GM23248 (cell line): ENCODE measurements at regions not wholly inside any gene's neighbourhood (a gene's known extent, or its start where the extent isn't known, plus 50 kb on each side); places are given as distances from the start of the nearest gene placed in this dataset.
A peak's percentile ranks its signal among the peaks of the same experiment; 100 is the strongest.

Source experiments
- DNase-seq: peaks from one replicate; pipeline ENCODE4 v3.0.0-alpha.2; 2015
- H2AFZ ChIP-seq: fragments of 200-600 bp; sonication (generic); 2 replicates; pipeline ENCODE4 v1.6.1; 2016; ENCODE audit warnings: antibody characterized with exemption
- H3F3A ChIP-seq: fragments of 200-600 bp; sonication (generic); 2 replicates; pipeline ENCODE4 v1.6.1; 2016; ENCODE audit warnings: mild to moderate bottlenecking, antibody characterized with exemption, mixed run types; ENCODE audit not compliant: insufficient read depth
- H3K27ac ChIP-seq: fragments of 200-600 bp; sonication (generic); 2 replicates; pipeline ENCODE4 v1.5.1; 2016; ENCODE audit warnings: mild to moderate bottlenecking
- H3K27me3 ChIP-seq: fragments of 200-600 bp; sonication (generic); replicated peaks from 2 replicates; pipeline ENCODE4 v1.6.1; 2016; ENCODE audit warnings: mild to moderate bottlenecking; ENCODE audit not compliant: insufficient read depth
- H3K36me3 ChIP-seq: fragments of 200-600 bp; sonication (generic); 2 replicates; pipeline ENCODE4 v1.6.1; 2016; ENCODE audit warnings: low read depth, mild to moderate bottlenecking
- H3K4me1 ChIP-seq: fragments of 200-600 bp; sonication (generic); 2 replicates; pipeline ENCODE4 v1.6.1; 2016; ENCODE audit warnings: mild to moderate bottlenecking; ENCODE audit not compliant: insufficient read depth
- H3K4me2 ChIP-seq: fragments of 200-600 bp; sonication (generic); one replicate; pipeline ENCODE4 v1.6.1; 2016; ENCODE audit warnings: mild to moderate bottlenecking; ENCODE audit not compliant: unreplicated experiment
- H3K4me3 ChIP-seq: fragments of 200-600 bp; sonication (generic); 2 replicates; pipeline ENCODE4 v1.5.1; 2016; ENCODE audit warnings: mild to moderate bottlenecking
- H3K79me2 ChIP-seq: fragments of 200-600 bp; sonication (generic); 2 replicates; pipeline ENCODE4 v1.6.1; 2016; ENCODE audit warnings: mild to moderate bottlenecking; ENCODE audit not compliant: insufficient read depth
- H3K9ac ChIP-seq: fragments of 200-600 bp; sonication (generic); 2 replicates; pipeline ENCODE4 v1.6.1; 2016; ENCODE audit warnings: mild to moderate bottlenecking
- H3K9me2 ChIP-seq: fragments of 200-600 bp; sonication (generic); 2 replicates; pipeline ENCODE4 v1.6.1; 2016; ENCODE audit warnings: mixed run types, mild to moderate bottlenecking, moderate library complexity; ENCODE audit not compliant: insufficient read depth
- H3K9me3 ChIP-seq: fragments of 200-600 bp; sonication (generic); one replicate; pipeline ENCODE4 v1.6.1; 2017; ENCODE audit warnings: low read depth
- H4K20me1 ChIP-seq: fragments of 200-600 bp; sonication (generic); 2 replicates; pipeline ENCODE4 v1.6.0; 2016; ENCODE audit not compliant: insufficient read depth
- EZH2 ChIP-seq: fragments of 200-600 bp; sonication (generic); IDR thresholded peaks from 2 replicates; pipeline ENCODE4 v1.6.1; 2018; ENCODE audit warnings: antibody characterized with exemption, mild to moderate bottlenecking; ENCODE audit not compliant: insufficient read depth, poor library complexity, severe bottlenecking
- EZH2phosphoT487 ChIP-seq: fragments of 200-600 bp; sonication (generic); IDR thresholded peaks from 2 replicates; pipeline ENCODE4 v1.6.1; 2018; ENCODE audit warnings: antibody characterized with exemption, moderate library complexity, mild to moderate bottlenecking, low read depth; ENCODE audit not compliant: insufficient read depth
- WGBS, 2 experiments: methylation state at CpG; one replicate each; pipeline ENCODE4 v1.1.6; 2015 to 2017; ENCODE audit warnings: low lambda C conversion rate in 2 of 2, low coverage in 1 of 2; ENCODE audit errors: missing lambda C conversion rate in 2 of 2; 5-methylcytosine and 5-hydroxymethylcytosine counted together
- in situ Hi-C: fragments of 300-500 bp; cut with MboI; formaldehyde crosslinking; loops from 2 replicates; pipeline ENCODE4 v1.15.0; 2020

DNA sequence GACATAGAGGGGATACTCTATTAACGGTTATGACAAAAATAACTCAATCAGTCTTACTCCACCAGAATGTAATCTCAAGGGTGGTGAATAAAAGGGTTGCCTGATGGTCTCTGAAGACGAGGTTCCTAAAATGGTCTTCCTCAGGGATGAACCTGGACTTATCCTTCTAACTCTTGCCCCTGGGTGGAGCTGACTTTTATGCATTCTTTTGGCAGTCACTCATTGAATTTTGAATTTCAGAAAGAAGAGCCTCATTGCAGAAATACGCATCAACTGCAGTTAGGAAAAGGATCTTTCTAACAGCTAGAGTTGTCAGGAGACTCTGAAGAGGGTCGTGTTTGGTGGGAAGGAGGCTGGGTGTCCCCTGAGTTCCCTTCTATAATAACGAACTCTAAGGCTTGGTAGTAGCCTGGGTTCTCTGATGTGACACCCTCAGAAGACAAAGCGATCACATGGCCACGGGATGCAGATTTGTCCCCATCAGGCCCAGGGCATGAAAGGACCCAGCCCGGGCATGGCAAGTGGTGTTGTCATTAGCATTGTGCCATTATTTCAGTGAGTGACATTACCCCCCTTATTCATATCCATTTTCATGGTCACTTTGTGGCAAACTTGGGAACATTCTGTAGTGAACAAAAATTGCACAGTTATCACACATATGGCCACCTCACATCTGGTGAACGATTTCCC is 58.6 kb upstream of the JCAD start:
- Histone ChIP-seq H3K4me2 (no peak overlapping the region), H3K9me2 (no peaks in the 10 kb centered on the region), H3F3A (no peaks in the 10 kb centered on the region), H3K4me3 (no peak overlapping the region), H3K9me3 (no peaks in the 10 kb centered on the region), H3K27me3 (peaks cover 9% of the 10 kb centered on the region; the same call in 1 of the 2 replicates), H4K20me1 (no peaks in the 10 kb centered on the region), H2AFZ (no peak overlapping the region), H3K4me1 (peaks cover 10% of the 10 kb centered on the region), H3K79me2 (no peaks in the 10 kb centered on the region), H3K9ac (no peak overlapping the region), H3K27ac (no peak overlapping the region), H3K36me3 (no peaks in the 10 kb centered on the region)
- in situ Hi-C loops = no loop called here
- DNase-seq = no peak
- 80 to 81% methylated on average over 9 of the region's 9 CpGs for WGBS, 2 experiments
- TF ChIP-seq EZH2 = no peak
- TF ChIP-seq EZH2phosphoT487 = no peak

GRCh38 chr10:30116041-30116491 is 56.7 kb upstream of the JCAD start:
- 38 to 39% methylated on average over 7 of the region's 7 CpGs for WGBS, 2 experiments
- Histone ChIP-seq H3K79me2 (no peaks in the 10 kb centered on the region), H3K4me2 (no peak overlapping the region), H3K4me3 (no peak overlapping the region), H3K4me1 (peaks cover 19% of the 10 kb centered on the region), H3K9me2 (no peaks in the 10 kb centered on the region), H3F3A (peaks cover 7% of the 10 kb centered on the region), H3K36me3 (no peaks in the 10 kb centered on the region), H3K27me3 (peaks cover 9% of the 10 kb centered on the region; the same call in 1 of the 2 replicates), H3K9me3 (no peaks in the 10 kb centered on the region), H3K27ac (no peak overlapping the region), H4K20me1 (no peaks in the 10 kb centered on the region), H2AFZ (peak overlapping the region; percentile 50; the same call in 1 of the 2 replicates), H3K9ac (no peak overlapping the region)
- in situ Hi-C loops = no loop called here
- DNase-seq = no peak
- TF ChIP-seq EZH2 (no peak), EZH2phosphoT487 (no peak)

GRCh38 chr10:30115626-30115940 is 56.2 kb upstream of the JCAD start:
- 0 out of 2 replicates have a peak overlapping the region, but pooled peaks have one; percentile 6 for H3K4me3 ChIP-seq
- in situ Hi-C loops = no loop called here
- no peak for DNase-seq
- no peak overlapping the region for H3K9ac ChIP-seq
- no peaks in the 10 kb centered on the region for H3K36me3 ChIP-seq
- no peaks in the 10 kb centered on the region for H4K20me1 ChIP-seq
- H3K27me3 ChIP-seq = peaks cover 9% of the 10 kb centered on the region; the same call in 1 of the 2 replicates
- peaks cover 20% of the 10 kb centered on the region for H3K4me1 ChIP-seq
- no peak for TF ChIP-seq EZH2phosphoT487
- no peak for TF ChIP-seq EZH2
- no peaks in the 10 kb centered on the region for H3K9me3 ChIP-seq
- H3K9me2 ChIP-seq = no peaks in the 10 kb centered on the region
- peaks cover 7% of the 10 kb centered on the region for H3F3A ChIP-seq
- WGBS, 2 experiments = 33 to 35% methylated on average over 6 of the region's 6 CpGs
- no peaks in the 10 kb centered on the region for H3K79me2 ChIP-seq
- H2AFZ ChIP-seq = peak overlapping the region; percentile 50; the same call in 1 of the 2 replicates
- H3K27ac ChIP-seq = no peak overlapping the region
- no peak overlapping the region for H3K4me2 ChIP-seq

DNA sequence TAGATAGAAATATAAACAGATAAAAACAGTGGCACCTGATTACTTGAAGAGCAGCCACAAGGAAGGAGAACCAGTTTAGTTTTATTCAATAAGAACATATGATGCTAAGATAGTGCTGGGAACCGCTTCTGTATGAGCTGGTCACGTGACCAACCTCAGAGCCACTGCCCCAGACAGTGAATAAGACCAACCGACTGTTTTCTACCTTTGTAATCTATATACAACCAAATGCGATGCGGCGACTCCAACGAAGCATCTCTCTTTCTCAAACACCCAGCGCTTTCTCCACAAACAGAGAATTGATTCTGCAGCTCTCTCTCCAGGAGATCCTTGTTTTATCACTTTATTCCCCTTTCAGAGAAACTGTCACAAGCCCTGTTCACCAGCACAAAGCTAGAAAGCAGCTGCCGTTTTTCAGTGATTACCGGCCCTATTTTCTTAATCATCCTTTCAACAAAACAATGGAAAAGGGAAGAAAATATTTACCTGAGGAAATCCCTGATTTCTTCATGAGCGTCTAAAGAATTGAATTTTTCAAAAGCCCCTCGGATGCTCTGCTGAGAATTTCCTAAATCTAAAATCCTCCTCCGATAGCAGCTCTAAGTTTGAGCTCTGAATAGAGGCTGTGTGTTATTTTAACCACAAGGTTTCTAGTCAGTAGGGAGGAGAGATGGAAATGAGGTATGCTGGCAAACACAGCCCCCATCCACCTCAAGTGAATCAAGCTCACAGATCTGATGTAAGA is 55.7 kb upstream of the JCAD start:
- Histone ChIP-seq H3K27ac (no peak overlapping the region), H3K4me1 (peaks cover 20% of the 10 kb centered on the region), H3K36me3 (no peaks in the 10 kb centered on the region), H3K79me2 (no peaks in the 10 kb centered on the region), H3K4me2 (peak overlapping the region; percentile 14), H3K9me2 (no peaks in the 10 kb centered on the region), H3K4me3 (0 out of 2 replicates have a peak overlapping the region, but pooled peaks have one; percentile 6), H4K20me1 (no peaks in the 10 kb centered on the region), H2AFZ (peak overlapping the region; percentile 50; the same call in 1 of the 2 replicates), H3K27me3 (peaks cover 9% of the 10 kb centered on the region; the same call in 1 of the 2 replicates), H3K9me3 (no peaks in the 10 kb centered on the region), H3F3A (peaks cover 7% of the 10 kb centered on the region), H3K9ac (no peak overlapping the region)
- TF ChIP-seq EZH2 (no peak), EZH2phosphoT487 (no peak)
- WGBS, 2 experiments = 40 to 45% methylated on average over 13 of the region's 13 CpGs
- in situ Hi-C loops = no loop called here
- DNase-seq = peak; percentile 28
